KMS-11 (cell line): ENCODE measurements at regions not wholly inside any gene's neighbourhood (a gene's known extent, or its start where the extent isn't known, plus 50 kb on each side); places are given as distances from the start of the nearest gene placed in this dataset.

ENCODE experiments used
- H2AFZ ChIP-seq: fragments of 200-600 bp; sonication (generic); 2 replicates; pipeline ENCODE4 v1.6.1; 2016; ENCODE audit warnings: antibody characterized with exemption, mixed run types, low read depth
- H3K27ac ChIP-seq: fragments of 200-600 bp; sonication (generic); 2 replicates; pipeline ENCODE4 v1.6.1; 2016; ENCODE audit warnings: mild to moderate bottlenecking, mixed run types
- H3K27me3 ChIP-seq: fragments of 200-600 bp; sonication (generic); 2 replicates; pipeline ENCODE4 v1.6.1; 2017; ENCODE audit warnings: mild to moderate bottlenecking, low read depth, mixed run types, moderate library complexity; ENCODE audit not compliant: insufficient read depth
- H3K36me3 ChIP-seq: fragments of 200-600 bp; sonication (generic); 2 replicates; pipeline ENCODE4 v1.6.1; 2017; ENCODE audit warnings: mild to moderate bottlenecking, mixed run types; ENCODE audit not compliant: insufficient read depth
- H3K4me1 ChIP-seq: fragments of 200-600 bp; sonication (generic); 2 replicates; pipeline ENCODE4 v1.6.1; 2016; ENCODE audit warnings: mild to moderate bottlenecking, low read depth, mixed run types; ENCODE audit not compliant: poor library complexity, severe bottlenecking
- H3K4me2 ChIP-seq: fragments of 200-600 bp; sonication (generic); 2 replicates; pipeline ENCODE4 v1.7.0; 2016; ENCODE audit warnings: mild to moderate bottlenecking, mixed run types
- H3K4me3 ChIP-seq: fragments of 200-600 bp; sonication (generic); IDR thresholded peaks from 2 replicates; pipeline ENCODE4 v1.6.1; 2017; ENCODE audit warnings: low read depth, low read length, mixed read lengths; ENCODE audit not compliant: insufficient read depth
- H3K79me2 ChIP-seq: fragments of 200-600 bp; sonication (generic); 2 replicates; pipeline ENCODE4 v1.6.1; 2016; ENCODE audit warnings: low read depth, mixed run types; ENCODE audit not compliant: insufficient read depth
- H3K9ac ChIP-seq: fragments of 200-600 bp; sonication (generic); 2 replicates; pipeline ENCODE4 v1.6.1; 2016; ENCODE audit warnings: mild to moderate bottlenecking, mixed run types
- H4K20me1 ChIP-seq: fragments of 200-600 bp; sonication (generic); 2 replicates; pipeline ENCODE4 v1.6.1; 2016; ENCODE audit warnings: mild to moderate bottlenecking, mixed run types; ENCODE audit not compliant: insufficient read depth
- TF ChIP-seq, protein P1 (sequence below): fragments of 200-600 bp; sonication (generic); conservative IDR thresholded peaks from 2 replicates; pipeline ENCODE4 v1.6.1; 2017; ENCODE audit warnings: low read depth, mild to moderate bottlenecking, antibody characterized with exemption, low read length, moderate library complexity, mixed read lengths

DNA sequence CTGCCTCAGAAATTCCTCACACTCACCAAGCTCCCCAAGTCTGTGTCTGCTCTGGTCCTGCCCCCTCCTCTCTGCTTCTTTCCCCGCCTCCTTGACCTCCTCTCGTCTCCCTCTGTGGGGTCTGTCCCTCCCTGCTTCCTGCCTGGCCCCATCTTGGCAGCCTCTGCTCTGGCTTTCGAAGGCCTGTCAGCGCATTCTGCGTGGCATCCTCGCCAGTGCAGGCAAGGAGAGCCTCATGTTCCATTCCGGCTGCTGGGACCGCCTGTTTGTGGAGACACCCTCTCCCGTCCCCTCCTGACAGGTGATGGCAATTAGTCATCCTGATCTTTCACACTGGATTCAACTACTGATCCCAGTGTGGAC lies 51.7 kb upstream of the COL13A1 start:
- H4K20me1 ChIP-seq, result no peaks in the 10 kb centered on the region
- H3K4me3 ChIP-seq, result no peak overlapping the region
- H3K27ac ChIP-seq, result no peak overlapping the region
- peaks cover 26% of the 10 kb centered on the region for H3K4me1 ChIP-seq
- no peak overlapping the region for H3K4me2 ChIP-seq
- TF ChIP-seq, protein P1, sequence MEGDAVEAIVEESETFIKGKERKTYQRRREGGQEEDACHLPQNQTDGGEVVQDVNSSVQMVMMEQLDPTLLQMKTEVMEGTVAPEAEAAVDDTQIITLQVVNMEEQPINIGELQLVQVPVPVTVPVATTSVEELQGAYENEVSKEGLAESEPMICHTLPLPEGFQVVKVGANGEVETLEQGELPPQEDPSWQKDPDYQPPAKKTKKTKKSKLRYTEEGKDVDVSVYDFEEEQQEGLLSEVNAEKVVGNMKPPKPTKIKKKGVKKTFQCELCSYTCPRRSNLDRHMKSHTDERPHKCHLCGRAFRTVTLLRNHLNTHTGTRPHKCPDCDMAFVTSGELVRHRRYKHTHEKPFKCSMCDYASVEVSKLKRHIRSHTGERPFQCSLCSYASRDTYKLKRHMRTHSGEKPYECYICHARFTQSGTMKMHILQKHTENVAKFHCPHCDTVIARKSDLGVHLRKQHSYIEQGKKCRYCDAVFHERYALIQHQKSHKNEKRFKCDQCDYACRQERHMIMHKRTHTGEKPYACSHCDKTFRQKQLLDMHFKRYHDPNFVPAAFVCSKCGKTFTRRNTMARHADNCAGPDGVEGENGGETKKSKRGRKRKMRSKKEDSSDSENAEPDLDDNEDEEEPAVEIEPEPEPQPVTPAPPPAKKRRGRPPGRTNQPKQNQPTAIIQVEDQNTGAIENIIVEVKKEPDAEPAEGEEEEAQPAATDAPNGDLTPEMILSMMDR, result no peak
- H2AFZ ChIP-seq, result no peak overlapping the region
- H3K36me3 ChIP-seq, result no peaks in the 10 kb centered on the region
- H3K79me2 ChIP-seq, result no peaks in the 10 kb centered on the region
- no peak overlapping the region for H3K9ac ChIP-seq
- H3K27me3 ChIP-seq, result peaks cover 27% of the 10 kb centered on the region

GRCh38 chr10:69750725-69751124 lies 51.0 kb upstream of the COL13A1 start:
- Histone ChIP-seq H3K4me3 (no peak overlapping the region), H3K27me3 (peaks cover 24% of the 10 kb centered on the region; the same call in 1 of the 2 replicates), H3K4me1 (peaks cover 18% of the 10 kb centered on the region), H3K36me3 (no peaks in the 10 kb centered on the region), H3K79me2 (no peaks in the 10 kb centered on the region), H3K4me2 (no peak overlapping the region), H2AFZ (no peak overlapping the region), H3K27ac (no peak overlapping the region), H4K20me1 (no peaks in the 10 kb centered on the region), H3K9ac (no peak overlapping the region)
- TF ChIP-seq, protein P1, result no peak

GRCh38 chr10:69751214-69751613 lies 50.5 kb upstream of the COL13A1 start:
- H3K9ac ChIP-seq, result no peak overlapping the region
- no peak overlapping the region for H2AFZ ChIP-seq
- H3K27me3 ChIP-seq, result peaks cover 24% of the 10 kb centered on the region; the same call in 1 of the 2 replicates
- TF ChIP-seq, protein P1, result no peak
- H3K4me1 ChIP-seq, result peaks cover 14% of the 10 kb centered on the region
- no peaks in the 10 kb centered on the region for H4K20me1 ChIP-seq
- no peaks in the 10 kb centered on the region for H3K36me3 ChIP-seq
- no peak overlapping the region for H3K27ac ChIP-seq
- H3K4me2 ChIP-seq, result no peak overlapping the region
- no peak overlapping the region for H3K4me3 ChIP-seq
- no peaks in the 10 kb centered on the region for H3K79me2 ChIP-seq
